ENCODE measurements at regions not wholly inside any gene's neighbourhood (a gene's known extent, or its start where the extent isn't known, plus 50 kb on each side); places are given as distances from the start of the nearest gene placed in this dataset.

- no peaks in the 10 kb centered on the region for H3K9me3 ChIP-seq (ENCODE audit: control insufficient read depth, insufficient read depth, low read depth, low read length)
- no peaks in the 10 kb centered on the region for H3K36me3 ChIP-seq (ENCODE audit: control insufficient read depth, insufficient read depth, low read length)
- no peak for DNase-seq (ENCODE audit: low read depth in 2 of 2)
- H3K4me1 ChIP-seq (ENCODE audit: control insufficient read depth, extremely low read depth, insufficient read depth, low read length) = no peaks in the 10 kb centered on the region
- H2AFZ ChIP-seq (ENCODE audit: low read length) = no peak overlapping the region
- no peak overlapping the region for H3K9ac ChIP-seq (ENCODE audit: insufficient read depth, low read length)
- H3K4me3 ChIP-seq (replicated peaks in 1 of 4; ENCODE audit: control extremely low read depth in 1 of 4, insufficient read depth in 1 of 4, low read depth in 3 of 4, low read length in 4 of 4) = no peak overlapping the region
- no peaks in the 10 kb centered on the region for H3K79me2 ChIP-seq (ENCODE audit: control insufficient read depth, insufficient read depth, low read length)
- no peak for TF ChIP-seq EZH2 (IDR thresholded peaks at IDR 0.05; ENCODE audit: low read length, missing control alignments)
- TF ChIP-seq CTCF (conservative IDR thresholded peaks at IDR 0.05 in 1 of 2, IDR thresholded peaks at IDR 0.05 in 1 of 2; ENCODE audit: low read depth in 1 of 2, low read length in 2 of 2) = no peak
- no peaks in the 10 kb centered on the region for H3K27me3 ChIP-seq (ENCODE audit: control insufficient read depth, insufficient read depth, low read length)
- H3K4me2 ChIP-seq (ENCODE audit: extremely low read depth, insufficient read depth, low read length) = no peak overlapping the region
- no peaks in the 10 kb centered on the region for H4K20me1 ChIP-seq (ENCODE audit: control insufficient read depth, extremely low read depth, insufficient read depth, low read length)
- H3K27ac ChIP-seq (ENCODE audit: insufficient read depth, low read length) = no peak overlapping the region
These were observed 173.4 kb downstream of the KIF2B start for GRCh38 chr17:53996131-53996530.

- Histone ChIP-seq H2AFZ (ENCODE audit: low read length) (no peak overlapping the region), H3K36me3 (ENCODE audit: control insufficient read depth, insufficient read depth, low read length) (no peaks in the 10 kb centered on the region), H3K9me3 (ENCODE audit: control insufficient read depth, insufficient read depth, low read depth, low read length) (no peaks in the 10 kb centered on the region), H3K27ac (ENCODE audit: insufficient read depth, low read length) (no peak overlapping the region), H3K4me2 (ENCODE audit: extremely low read depth, insufficient read depth, low read length) (no peak overlapping the region), H3K27me3 (ENCODE audit: control insufficient read depth, insufficient read depth, low read length) (no peaks in the 10 kb centered on the region), H3K4me1 (ENCODE audit: control insufficient read depth, extremely low read depth, insufficient read depth, low read length) (no peaks in the 10 kb centered on the region), H3K79me2 (ENCODE audit: control insufficient read depth, insufficient read depth, low read length) (no peaks in the 10 kb centered on the region), H3K4me3 (replicated peaks in 1 of 4; ENCODE audit: control extremely low read depth in 1 of 4, insufficient read depth in 1 of 4, low read depth in 3 of 4, low read length in 4 of 4) (no peak overlapping the region), H3K9ac (ENCODE audit: insufficient read depth, low read length) (no peak overlapping the region), H4K20me1 (ENCODE audit: control insufficient read depth, extremely low read depth, insufficient read depth, low read length) (no peaks in the 10 kb centered on the region)
- no peak for TF ChIP-seq EZH2 (IDR thresholded peaks at IDR 0.05; ENCODE audit: low read length, missing control alignments)
- no peak for TF ChIP-seq CTCF (conservative IDR thresholded peaks at IDR 0.05 in 1 of 2, IDR thresholded peaks at IDR 0.05 in 1 of 2; ENCODE audit: low read depth in 1 of 2, low read length in 2 of 2)
- DNase-seq (ENCODE audit: low read depth in 2 of 2) = no peak
These were observed 174.2 kb downstream of the KIF2B start for GRCh38 chr17:53996890-53997289.

- no peaks in the 10 kb centered on the region for H3K27me3 ChIP-seq (ENCODE audit: control insufficient read depth, insufficient read depth, low read length)
- no peak overlapping the region for H3K4me2 ChIP-seq (ENCODE audit: extremely low read depth, insufficient read depth, low read length)
- TF ChIP-seq EZH2 (IDR thresholded peaks at IDR 0.05; ENCODE audit: low read length, missing control alignments) (no peak), CTCF (conservative IDR thresholded peaks at IDR 0.05 in 1 of 2, IDR thresholded peaks at IDR 0.05 in 1 of 2; ENCODE audit: low read depth in 1 of 2, low read length in 2 of 2) (no peak)
- no peaks in the 10 kb centered on the region for H3K36me3 ChIP-seq (ENCODE audit: control insufficient read depth, insufficient read depth, low read length)
- H3K4me1 ChIP-seq (ENCODE audit: control insufficient read depth, extremely low read depth, insufficient read depth, low read length) = no peaks in the 10 kb centered on the region
- no peaks in the 10 kb centered on the region for H4K20me1 ChIP-seq (ENCODE audit: control insufficient read depth, extremely low read depth, insufficient read depth, low read length)
- no peaks in the 10 kb centered on the region for H3K79me2 ChIP-seq (ENCODE audit: control insufficient read depth, insufficient read depth, low read length)
- no peak overlapping the region for H3K27ac ChIP-seq (ENCODE audit: insufficient read depth, low read length)
- DNase-seq (ENCODE audit: low read depth in 2 of 2) = no peak
- no peak overlapping the region for H3K9ac ChIP-seq (ENCODE audit: insufficient read depth, low read length)
- H3K4me3 ChIP-seq (replicated peaks in 1 of 4; ENCODE audit: control extremely low read depth in 1 of 4, insufficient read depth in 1 of 4, low read depth in 3 of 4, low read length in 4 of 4) = no peak overlapping the region
- H2AFZ ChIP-seq (ENCODE audit: low read length) = no peak overlapping the region
- H3K9me3 ChIP-seq (ENCODE audit: control insufficient read depth, insufficient read depth, low read depth, low read length) = no peaks in the 10 kb centered on the region
These were observed 185.1 kb downstream of the KIF2B start for GRCh38 chr17:54007855-54008254.
